Fibroblast of lung (primary cell): ENCODE measurements at regions not wholly inside any gene's neighbourhood (a gene's known extent, or its start where the extent isn't known, plus 50 kb on each side); places are given as distances from the start of the nearest gene placed in this dataset.

Source experiments
- DNase-seq, 2 donors: peaks; one replicate each; pipeline versions ENCODE4 v3.0.0 to v3.0.0-alpha.2; 2010; ENCODE audit warnings: low read depth in 2 of 2
- H2AFZ ChIP-seq: 2 replicates; pipeline ENCODE4 v1.5.1; 2012; ENCODE audit warnings: low read length, control low read depth, inconsistent platforms
- H3K27ac ChIP-seq: 2 replicates; pipeline ENCODE4 v1.5.1; 2011; ENCODE audit warnings: low read length, control low read depth; ENCODE audit not compliant: insufficient read depth
- H3K27me3 ChIP-seq: 2 replicates; pipeline ENCODE4 v1.5.1; 2011; ENCODE audit warnings: mild to moderate bottlenecking, low read length; ENCODE audit not compliant: control insufficient read depth, insufficient read depth
- H3K36me3 ChIP-seq: 2 replicates; pipeline ENCODE4 v1.5.1; 2011; ENCODE audit warnings: low read length; ENCODE audit not compliant: control insufficient read depth, insufficient read depth
- H3K4me1 ChIP-seq: 2 replicates; pipeline ENCODE4 v1.5.1; 2011; ENCODE audit warnings: low read length; ENCODE audit not compliant: control insufficient read depth, insufficient read depth; ENCODE audit errors: extremely low read depth
- H3K4me2 ChIP-seq: 2 replicates; pipeline ENCODE4 v1.5.1; 2011; ENCODE audit warnings: low read length, control low read depth; ENCODE audit not compliant: insufficient read depth; ENCODE audit errors: extremely low read depth
- H3K4me3 ChIP-seq, 4 experiments: fragments of 200-600 bp in 1 of 4; sonication (generic) in 1 of 4; replicated peaks in 1 of 4; 2 replicates each; pipeline ENCODE4 v1.5.1; 2011 to 2016; ENCODE audit warnings: low read length in 4 of 4, low read depth in 3 of 4, mild to moderate bottlenecking in 3 of 4, control low read depth in 2 of 4, inconsistent platforms in 1 of 4, mixed read lengths in 1 of 4; ENCODE audit not compliant: insufficient read depth in 1 of 4; ENCODE audit errors: control extremely low read depth in 1 of 4
- H3K79me2 ChIP-seq: 2 replicates; pipeline ENCODE4 v1.5.1; 2012; ENCODE audit warnings: mild to moderate bottlenecking, low read length, inconsistent platforms; ENCODE audit not compliant: control insufficient read depth, insufficient read depth
- H3K9ac ChIP-seq: 2 replicates; pipeline ENCODE4 v1.5.1; 2011; ENCODE audit warnings: mild to moderate bottlenecking, low read length, control low read depth; ENCODE audit not compliant: insufficient read depth
- H3K9me3 ChIP-seq: 2 replicates; pipeline ENCODE4 v1.5.1; 2012; ENCODE audit warnings: low read depth, low read length; ENCODE audit not compliant: control insufficient read depth, insufficient read depth
- H4K20me1 ChIP-seq: 2 replicates; pipeline ENCODE4 v1.5.1; 2011; ENCODE audit warnings: low read length; ENCODE audit not compliant: control insufficient read depth, insufficient read depth; ENCODE audit errors: extremely low read depth
- EZH2 ChIP-seq: IDR thresholded peaks from 2 replicates; pipeline ENCODE4 v1.5.1; 2012; ENCODE audit warnings: low read length, control low read depth, mild to moderate bottlenecking; ENCODE audit errors: missing control alignments
- TF ChIP-seq, protein P1 (sequence below), 2 donors: IDR thresholded peaks in 1 of 2; conservative IDR thresholded peaks in 1 of 2; 1 replicate in 1 of 2; 2 replicates in 1 of 2; pipeline ENCODE4 v1.5.1; 2011 to 2012; ENCODE audit warnings: low read length in 2 of 2, control low read depth in 1 of 2, inconsistent platforms in 1 of 2, low read depth in 1 of 2, mild to moderate bottlenecking in 1 of 2

DNA sequence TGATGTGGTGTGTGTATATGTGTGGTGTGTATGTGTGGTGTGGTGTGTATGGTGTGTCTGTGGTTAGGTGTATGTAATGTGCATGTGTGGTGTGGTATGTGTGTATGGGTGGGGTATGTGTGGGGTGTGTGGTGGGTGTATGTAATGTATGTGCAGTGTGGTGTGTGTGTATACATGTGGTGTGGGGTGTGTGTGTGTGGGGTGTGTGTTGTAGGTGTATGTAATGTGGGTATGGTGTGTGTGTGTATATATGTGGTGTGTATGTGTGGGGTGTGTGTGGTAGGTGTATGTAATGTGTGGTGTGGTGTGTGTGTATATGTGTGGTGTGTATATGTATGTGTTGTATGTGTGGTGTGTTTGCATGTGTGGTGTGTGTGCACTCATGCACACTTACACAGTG lies 84.8 kb upstream of the ID2 start:
- no peak overlapping the region for H3K27ac ChIP-seq
- no peaks in the 10 kb centered on the region for H3K9me3 ChIP-seq
- no peak overlapping the region for H2AFZ ChIP-seq
- no peaks in the 10 kb centered on the region for H3K4me1 ChIP-seq
- H3K36me3 ChIP-seq, result no peaks in the 10 kb centered on the region
- DNase-seq, result no peak
- H3K9ac ChIP-seq, result no peak overlapping the region
- no peaks in the 10 kb centered on the region for H3K79me2 ChIP-seq
- H3K4me3 ChIP-seq, result no peak overlapping the region
- H4K20me1 ChIP-seq, result no peaks in the 10 kb centered on the region
- no peak for TF ChIP-seq EZH2
- TF ChIP-seq, protein P1, sequence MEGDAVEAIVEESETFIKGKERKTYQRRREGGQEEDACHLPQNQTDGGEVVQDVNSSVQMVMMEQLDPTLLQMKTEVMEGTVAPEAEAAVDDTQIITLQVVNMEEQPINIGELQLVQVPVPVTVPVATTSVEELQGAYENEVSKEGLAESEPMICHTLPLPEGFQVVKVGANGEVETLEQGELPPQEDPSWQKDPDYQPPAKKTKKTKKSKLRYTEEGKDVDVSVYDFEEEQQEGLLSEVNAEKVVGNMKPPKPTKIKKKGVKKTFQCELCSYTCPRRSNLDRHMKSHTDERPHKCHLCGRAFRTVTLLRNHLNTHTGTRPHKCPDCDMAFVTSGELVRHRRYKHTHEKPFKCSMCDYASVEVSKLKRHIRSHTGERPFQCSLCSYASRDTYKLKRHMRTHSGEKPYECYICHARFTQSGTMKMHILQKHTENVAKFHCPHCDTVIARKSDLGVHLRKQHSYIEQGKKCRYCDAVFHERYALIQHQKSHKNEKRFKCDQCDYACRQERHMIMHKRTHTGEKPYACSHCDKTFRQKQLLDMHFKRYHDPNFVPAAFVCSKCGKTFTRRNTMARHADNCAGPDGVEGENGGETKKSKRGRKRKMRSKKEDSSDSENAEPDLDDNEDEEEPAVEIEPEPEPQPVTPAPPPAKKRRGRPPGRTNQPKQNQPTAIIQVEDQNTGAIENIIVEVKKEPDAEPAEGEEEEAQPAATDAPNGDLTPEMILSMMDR (conservative IDR thresholded peaks at IDR 0.05 in 1 of 2, IDR thresholded peaks at IDR 0.05 in 1 of 2; ENCODE audit: low read depth in 1 of 2, low read length in 2 of 2), result no peak
- H3K4me2 ChIP-seq, result no peak overlapping the region
- H3K27me3 ChIP-seq, result no peaks in the 10 kb centered on the region

DNA sequence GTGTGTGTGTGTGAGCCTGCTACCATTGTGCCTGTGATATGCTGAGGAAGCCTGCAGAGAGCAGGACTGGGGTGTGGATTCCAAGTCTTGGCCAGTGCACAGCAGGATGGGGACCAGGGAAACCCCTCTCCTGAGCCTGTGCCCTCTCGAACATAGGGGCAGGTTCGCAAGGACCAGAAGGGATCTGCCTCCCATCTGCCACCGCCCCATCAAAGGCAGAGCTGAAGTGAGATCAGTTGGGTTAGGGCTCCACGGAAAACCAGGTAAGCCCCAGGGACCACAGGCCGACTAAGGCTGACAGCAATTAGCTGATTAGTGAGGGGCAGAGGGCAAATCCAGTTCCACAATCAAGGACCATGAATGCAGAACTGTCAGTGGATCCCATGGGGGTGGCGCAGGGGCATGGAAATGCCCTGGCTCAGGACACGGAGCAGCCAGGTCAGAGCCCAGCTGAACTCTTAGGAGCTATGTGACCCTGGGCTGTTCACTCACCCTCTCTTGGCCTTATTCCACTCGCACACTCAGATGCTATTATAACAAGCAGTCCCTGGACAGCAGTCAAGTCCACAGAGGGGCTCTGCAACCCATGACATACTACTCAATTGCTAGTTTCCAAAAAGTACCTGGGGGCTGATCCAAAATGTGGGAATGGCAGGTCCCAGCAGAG lies 84.2 kb upstream of the ID2 start:
- no peak overlapping the region for H3K9ac ChIP-seq
- H3K27ac ChIP-seq, result peak overlapping the region; percentile 61
- H3K4me2 ChIP-seq, result no peak overlapping the region
- no peaks in the 10 kb centered on the region for H3K79me2 ChIP-seq
- no peaks in the 10 kb centered on the region for H3K27me3 ChIP-seq
- DNase-seq, result no peak
- no peaks in the 10 kb centered on the region for H3K36me3 ChIP-seq
- no peaks in the 10 kb centered on the region for H3K4me1 ChIP-seq
- TF ChIP-seq EZH2, result no peak
- TF ChIP-seq, protein P1 (conservative IDR thresholded peaks at IDR 0.05 in 1 of 2, IDR thresholded peaks at IDR 0.05 in 1 of 2; ENCODE audit: low read depth in 1 of 2, low read length in 2 of 2), result no peak
- H2AFZ ChIP-seq, result peak overlapping the region; percentile 60
- H3K9me3 ChIP-seq, result no peaks in the 10 kb centered on the region
- no peak overlapping the region for H3K4me3 ChIP-seq
- no peaks in the 10 kb centered on the region for H4K20me1 ChIP-seq

DNA sequence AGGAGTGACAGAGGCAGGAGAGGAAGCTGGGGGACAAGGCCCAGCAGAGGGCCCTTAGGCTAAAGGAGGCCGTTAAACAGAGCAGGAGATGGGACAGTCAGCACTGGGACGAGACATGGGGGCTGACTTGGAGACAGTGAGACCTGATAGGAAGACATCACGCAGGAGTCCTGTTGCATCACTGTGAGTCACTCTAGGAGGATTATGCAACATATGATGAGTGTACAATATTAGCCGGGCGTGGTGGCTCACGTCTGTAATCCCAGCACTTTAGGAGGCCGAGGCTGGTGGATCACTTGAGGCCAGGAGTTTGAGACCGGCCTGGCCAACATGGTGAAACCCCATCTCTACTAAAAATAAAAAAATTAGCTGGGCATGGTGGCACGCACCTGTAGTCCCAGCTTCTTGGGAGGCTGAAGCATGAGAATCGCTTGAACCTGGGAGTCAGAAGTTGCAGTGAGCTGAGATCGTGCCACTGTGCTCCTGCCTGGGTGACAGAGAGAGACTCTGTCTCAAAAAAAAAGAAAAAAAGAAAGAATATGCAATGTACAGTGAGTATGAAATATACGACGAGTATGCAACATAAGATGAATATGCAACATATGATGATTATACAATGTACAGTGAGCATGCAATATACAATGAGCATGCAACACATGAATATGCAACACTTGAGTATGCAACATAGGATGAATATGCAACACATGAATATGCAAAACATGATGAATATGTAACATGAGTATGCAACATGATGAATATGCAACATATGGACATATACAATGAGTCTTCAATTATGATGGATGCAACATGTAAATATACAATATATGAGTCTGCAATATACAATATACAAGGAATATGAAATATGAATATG lies 83.3 kb upstream of the ID2 start:
- H3K4me3 ChIP-seq, result no peak overlapping the region
- no peaks in the 10 kb centered on the region for H3K27me3 ChIP-seq
- no peaks in the 10 kb centered on the region for H4K20me1 ChIP-seq
- TF ChIP-seq, protein P1 (conservative IDR thresholded peaks at IDR 0.05 in 1 of 2, IDR thresholded peaks at IDR 0.05 in 1 of 2; ENCODE audit: low read depth in 1 of 2, low read length in 2 of 2), result no peak
- TF ChIP-seq EZH2, result no peak
- H3K4me2 ChIP-seq, result no peak overlapping the region
- no peaks in the 10 kb centered on the region for H3K9me3 ChIP-seq
- H3K36me3 ChIP-seq, result no peaks in the 10 kb centered on the region
- H3K27ac ChIP-seq, result peak overlapping the region; percentile 61
- H3K4me1 ChIP-seq, result no peaks in the 10 kb centered on the region
- DNase-seq, result peak; percentile 91 to 93
- no peaks in the 10 kb centered on the region for H3K79me2 ChIP-seq
- H3K9ac ChIP-seq, result no peak overlapping the region
- H2AFZ ChIP-seq, result peak overlapping the region; percentile 60
